G401.6 (cell line): ENCODE measurements at regions not wholly inside any gene's neighbourhood (a gene's known extent, or its start where the extent isn't known, plus 50 kb on each side); places are given as distances from the start of the nearest gene placed in this dataset.

Source experiments
- FAIRE-seq: peaks from 2 replicates; lab custom pipeline; 2012; peaks lifted over from hg19 to GRCh38; lab: Jason Lieb, UNC

- no peak for FAIRE-seq
Observed at GRCh38 chr2:18180031-18180610, 301.7 kb downstream of the KCNS3 start.

GRCh38 chr2:18178736-18179349 lies 300.4 kb downstream of the KCNS3 start:
- FAIRE-seq: peak; percentile 85

GRCh38 chr2:18176679-18177215 lies 298.3 kb downstream of the KCNS3 start:
- no peak for FAIRE-seq

DNA sequence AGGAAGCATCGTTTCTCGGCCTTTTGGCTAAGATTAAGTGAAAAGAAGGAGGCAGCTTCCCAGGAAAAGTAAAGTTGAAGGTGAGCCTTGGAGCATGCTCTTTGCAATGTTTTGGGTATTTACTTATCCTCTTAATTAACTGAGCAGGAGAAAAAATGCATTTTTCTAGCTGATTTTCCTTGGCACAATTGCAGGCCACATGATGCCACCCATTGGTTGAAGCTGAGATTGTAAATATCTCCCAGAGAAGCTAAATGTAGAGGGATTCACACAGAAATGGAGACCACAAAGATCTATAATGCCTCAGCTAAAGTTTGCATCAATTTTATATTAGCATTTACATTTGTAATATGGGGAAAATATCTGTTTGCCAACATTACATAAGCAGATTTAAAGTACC lies 294.1 kb downstream of the KCNS3 start:
- FAIRE-seq: no peak

GRCh38 chr2:18171191-18172139 lies 293.0 kb downstream of the KCNS3 start:
- FAIRE-seq: no peak

DNA sequence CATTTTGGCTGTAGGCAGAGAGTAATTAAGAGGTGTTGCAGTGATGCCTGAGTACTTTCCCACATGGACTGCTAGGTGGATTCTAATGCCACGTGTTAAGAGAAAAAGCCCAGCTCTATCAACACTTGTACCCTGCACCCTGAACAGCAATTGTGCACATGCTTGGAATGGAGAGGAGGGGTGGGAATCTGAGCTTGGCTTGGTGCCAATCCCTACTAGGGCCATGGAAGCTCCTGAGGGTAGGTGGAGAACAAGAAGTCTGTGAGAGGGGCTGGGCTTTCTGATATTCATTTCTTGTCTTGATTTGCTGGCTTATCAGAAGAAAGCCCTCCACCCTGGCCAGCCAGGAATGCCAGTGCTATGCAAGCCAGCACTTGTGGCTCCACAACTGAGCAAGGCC lies 292.2 kb downstream of the KCNS3 start:
- no peak for FAIRE-seq

GRCh38 chr2:18169893-18170175 lies 291.4 kb downstream of the KCNS3 start:
- no peak for FAIRE-seq

DNA sequence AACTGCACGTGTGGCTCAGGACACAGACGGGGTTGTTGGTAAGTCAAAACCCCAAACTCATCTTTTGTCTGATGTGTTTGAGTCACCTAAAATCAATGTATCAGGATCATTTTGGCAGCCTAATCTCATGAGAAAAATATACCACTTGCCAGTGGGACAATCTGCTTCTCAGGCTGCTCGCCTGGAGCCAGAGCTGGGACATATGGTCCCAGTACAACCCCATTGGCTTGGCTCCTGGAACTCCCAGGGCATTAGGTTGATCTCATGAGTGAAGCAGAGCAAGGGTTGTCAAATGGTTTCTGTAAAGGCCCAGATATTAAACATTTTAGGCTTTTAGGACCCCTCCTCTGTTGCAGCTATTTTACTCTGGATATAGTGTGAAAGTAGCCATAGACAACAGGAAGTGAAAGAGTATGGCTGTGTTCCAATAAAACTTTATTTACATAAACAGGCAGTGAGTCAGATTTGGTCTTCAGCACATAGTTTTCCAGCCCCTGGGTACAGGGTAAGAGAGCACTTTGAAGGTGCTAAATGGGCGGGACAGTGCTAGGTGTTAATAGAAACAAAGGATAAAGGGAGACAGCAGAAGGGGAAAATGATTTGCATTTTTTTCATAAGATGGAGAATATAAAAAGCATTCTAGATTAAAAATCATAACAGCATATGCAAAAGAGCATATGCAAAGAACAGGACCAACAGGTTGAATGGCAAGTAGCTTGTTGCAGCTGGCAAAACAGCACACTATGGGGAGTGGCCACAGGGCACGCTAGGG lies 290.8 kb downstream of the KCNS3 start:
- no peak for FAIRE-seq

GRCh38 chr2:18167871-18168270 lies 289.4 kb downstream of the KCNS3 start:
- FAIRE-seq: no peak

- FAIRE-seq: no peak
Observed at GRCh38 chr2:18161681-18162080, 283.2 kb downstream of the KCNS3 start.

DNA sequence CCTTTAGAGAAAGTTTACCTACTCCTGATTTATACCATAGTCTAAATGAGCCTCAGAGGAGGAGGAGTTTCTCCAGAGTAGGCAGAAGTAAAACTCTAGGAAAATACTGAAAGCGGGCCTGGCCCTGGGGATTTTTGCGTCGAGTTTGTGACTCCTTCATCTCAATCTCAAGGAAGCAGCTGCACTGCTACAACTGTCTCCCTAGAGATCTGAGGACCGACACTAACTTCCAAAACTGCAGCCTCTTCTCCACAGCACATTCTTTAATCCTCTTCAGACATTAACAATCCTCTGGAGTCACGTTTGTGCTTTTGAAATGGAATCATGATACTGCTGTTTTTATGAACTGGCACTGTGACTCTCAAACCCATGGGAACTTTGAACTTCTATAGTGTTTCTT lies 281.4 kb downstream of the KCNS3 start:
- no peak for FAIRE-seq

- FAIRE-seq: no peak
Observed at GRCh38 chr2:18156421-18156820, 278.0 kb downstream of the KCNS3 start.

- FAIRE-seq: no peak
Observed at GRCh38 chr2:18156002-18156401, 277.5 kb downstream of the KCNS3 start.

DNA sequence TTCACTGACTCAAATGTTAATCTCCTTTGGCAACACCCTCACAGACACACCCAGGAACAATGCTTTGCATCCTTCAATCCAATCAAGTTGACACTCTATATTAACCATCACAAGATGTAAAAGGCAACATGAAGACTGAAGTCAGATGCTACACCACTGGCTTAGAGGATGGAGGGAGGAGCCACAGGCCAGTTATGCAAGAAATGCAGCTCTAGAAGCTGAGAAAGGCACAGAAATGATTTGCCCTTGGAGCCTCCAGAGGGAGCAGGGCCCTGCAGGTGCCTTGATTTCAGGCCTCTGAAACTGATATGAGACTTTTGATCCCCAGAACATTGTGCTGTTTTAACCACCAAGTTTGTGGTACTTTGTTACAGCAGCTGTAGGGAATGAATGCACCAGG lies 276.3 kb downstream of the KCNS3 start:
- FAIRE-seq: no peak

- no peak for FAIRE-seq
Observed at GRCh38 chr2:18154259-18154658, 275.8 kb downstream of the KCNS3 start.

- FAIRE-seq: no peak
Observed at GRCh38 chr2:18153741-18154140, 275.3 kb downstream of the KCNS3 start.

GRCh38 chr2:18151237-18151636 lies 272.8 kb downstream of the KCNS3 start:
- FAIRE-seq: no peak

DNA sequence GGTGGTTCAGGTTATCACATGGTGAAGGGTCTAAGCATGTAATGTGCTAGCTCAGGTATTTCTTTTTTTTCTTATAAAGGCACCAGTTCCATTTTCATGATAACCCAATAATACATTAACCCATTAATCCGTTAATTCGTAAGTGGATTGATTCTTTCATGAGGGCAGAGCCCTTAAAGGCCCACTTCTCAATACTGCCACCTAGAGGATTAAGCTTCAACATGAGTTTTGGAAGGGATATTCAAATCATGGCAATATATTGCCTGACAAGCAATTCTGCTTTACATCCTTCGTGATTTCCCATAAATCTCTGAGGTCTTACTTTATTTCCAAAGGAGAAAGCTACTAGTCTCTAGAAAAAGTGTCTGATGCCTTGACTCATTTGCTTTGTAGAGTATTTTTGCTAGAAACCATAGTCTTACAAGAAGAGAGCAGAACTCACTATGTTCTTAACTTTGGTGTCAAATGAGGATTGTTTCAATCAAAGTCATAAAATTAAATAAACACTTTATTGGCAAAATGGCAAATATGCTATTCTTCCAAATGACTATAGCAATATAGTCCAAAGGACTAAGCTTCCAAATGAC lies 271.3 kb downstream of the KCNS3 start:
- no peak for FAIRE-seq

- FAIRE-seq: no peak
Observed at GRCh38 chr2:18136881-18137475, 258.5 kb downstream of the KCNS3 start.

GRCh38 chr2:18133310-18133709 lies 254.8 kb downstream of the KCNS3 start:
- no peak for FAIRE-seq

DNA sequence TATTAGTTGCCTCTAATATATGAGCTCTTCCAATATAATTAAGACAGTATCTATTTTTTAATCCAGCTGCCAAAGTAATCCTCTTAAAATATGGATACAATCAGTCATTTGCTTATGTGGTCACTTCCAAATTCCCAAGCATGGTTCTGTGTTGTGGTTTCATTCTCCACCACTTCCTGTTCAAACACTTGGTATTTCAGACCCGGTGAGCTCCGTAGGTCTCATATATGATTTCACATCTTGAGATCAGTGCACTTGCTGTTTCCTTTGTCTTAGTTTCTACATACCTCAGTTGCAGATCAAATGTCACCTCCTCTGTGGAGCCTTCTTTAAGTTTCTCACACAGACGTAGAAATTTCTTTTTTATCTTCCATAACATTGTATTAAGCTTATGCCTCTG lies 254.2 kb downstream of the KCNS3 start:
- FAIRE-seq: no peak

GRCh38 chr2:18131761-18132160 lies 253.3 kb downstream of the KCNS3 start:
- FAIRE-seq: no peak
